PC-3 (cell line): ENCODE measurements at regions not wholly inside any gene's neighbourhood (a gene's known extent, or its start where the extent isn't known, plus 50 kb on each side); places are given as distances from the start of the nearest gene placed in this dataset.
"Not testable (repeated sequence)": the region's sequence is repeated elsewhere in the genome, so short reads cannot be mapped to it uniquely, and the experiment has no call there.

Experiments used
- ATAC-seq: fragments of 200-7000 bp; cut with Tn5 transposase; 2 replicates; pipeline ENCODE4 v1.9.1; 2020; ENCODE audit warnings: mild to moderate bottlenecking, moderate library complexity
- BruUV-seq: library from RNA; stranded (reverse); fragments of 400-500 nt; replicated peaks from 2 replicates; lab custom pipeline; 2021; lab: Mats Ljungman, UMichigan
- CTCF ChIA-PET: fragments of 300-600 bp; sonication (Branson Sonifier 250); formaldehyde crosslinking; loops from one replicate; lab custom pipeline; 2022; ENCODE audit warnings: antibody characterized with exemption; lab: Charles Lee
- POLR2A ChIA-PET: fragments of 300-600 bp; sonication (Branson Sonifier 250); formaldehyde crosslinking; loops from one replicate; lab custom pipeline; 2022; ENCODE audit warnings: antibody characterized with exemption; ENCODE audit not compliant: unreplicated experiment; lab: Charles Lee
- DNase-seq: peaks from one replicate; pipeline ENCODE4 v3.0.0-alpha.2; 2015
- H2AFZ ChIP-seq: fragments of 300-600 bp; sonication (generic); 2 replicates; pipeline ENCODE4 v1.6.0; 2016; ENCODE audit warnings: antibody characterized with exemption, low read length
- H3F3A ChIP-seq: fragments of 300-600 bp; sonication (generic); one replicate; pipeline ENCODE4 v1.6.0; 2017; ENCODE audit warnings: antibody characterized with exemption, low read length, control low read depth, mild to moderate bottlenecking; ENCODE audit not compliant: unreplicated experiment
- H3K27ac ChIP-seq: fragments of 300-600 bp; sonication (generic); 2 replicates; pipeline ENCODE4 v1.5.1; 2016; ENCODE audit warnings: mild to moderate bottlenecking, low read length
- H3K27me3 ChIP-seq: fragments of 300-600 bp; sonication (generic); 2 replicates; pipeline ENCODE4 v1.6.1; 2016; ENCODE audit warnings: low read length, mixed read lengths
- H3K36me3 ChIP-seq: fragments of 300-600 bp; sonication (generic); 2 replicates; pipeline ENCODE4 v1.6.1; 2016; ENCODE audit warnings: low read depth, mixed run types, low read length, mixed read lengths
- H3K4me1 ChIP-seq: fragments of 300-600 bp; sonication (generic); 2 replicates; pipeline ENCODE4 v1.5.1; 2016; ENCODE audit warnings: low read length; ENCODE audit not compliant: insufficient read depth
- H3K4me2 ChIP-seq: fragments of 300-600 bp; sonication (generic); 2 replicates; pipeline ENCODE4 v1.6.0; 2016; ENCODE audit warnings: low read length
- H3K4me3 ChIP-seq: fragments of 300-600 bp; sonication (generic); 2 replicates; pipeline ENCODE4 v1.5.1; 2016; ENCODE audit warnings: mild to moderate bottlenecking, low read length, mixed read lengths
- H3K79me2 ChIP-seq: fragments of 300-600 bp; sonication (generic); 2 replicates; pipeline ENCODE4 v1.6.1; 2017; ENCODE audit warnings: low read length, mixed read lengths
- H3K9ac ChIP-seq: fragments of 300-600 bp; sonication (generic); 2 replicates; pipeline ENCODE4 v1.6.0; 2016; ENCODE audit warnings: mild to moderate bottlenecking, low read length
- H3K9me2 ChIP-seq: fragments of 300-600 bp; sonication (generic); replicated peaks from 2 replicates; pipeline ENCODE4 v1.6.1; 2016; ENCODE audit warnings: mixed run types, low read length, mixed read lengths
- H3K9me3 ChIP-seq: fragments of 300-600 bp; sonication (generic); 2 replicates; pipeline ENCODE4 v1.6.1; 2016; ENCODE audit warnings: low read length, mixed read lengths
- H4K20me1 ChIP-seq: fragments of 300-600 bp; sonication (generic); 2 replicates; pipeline ENCODE4 v1.6.1; 2016; ENCODE audit warnings: low read length, mixed read lengths
- CTCF ChIP-seq: fragments of 300-600 bp; sonication (generic); conservative IDR thresholded peaks from 2 replicates; pipeline ENCODE4 v1.5.1; 2017; ENCODE audit warnings: antibody characterized with exemption, low read depth, mild to moderate bottlenecking, low read length
- EZH2 ChIP-seq: fragments of 300-600 bp; sonication (generic); IDR thresholded peaks from one replicate; pipeline ENCODE4 v1.6.1; 2017; ENCODE audit warnings: antibody characterized with exemption, mild to moderate bottlenecking, low read length; ENCODE audit not compliant: unreplicated experiment
- EZH2phosphoT487 ChIP-seq: fragments of 300-600 bp; sonication (generic); IDR thresholded peaks from 2 replicates; pipeline ENCODE4 v1.6.1; 2018; ENCODE audit warnings: mild to moderate bottlenecking, antibody characterized with exemption, low read length, borderline replicate concordance
- intact Hi-C: fragments of 100-400 bp; cut with micrococcal nuclease; formaldehyde crosslinking; loops from 2 replicates; pipeline ENCODE4 v1.9.0; 2023

GRCh38 chr5:130295235-130295634 is 391.0 kb downstream of the CHSY3 start:
- TSS peak; percentile 63 for BruUV-seq
- no peak overlapping the region for H3K9ac ChIP-seq
- no peak for DNase-seq
- CTCF ChIA-PET: no interaction called here
- no peaks in the 10 kb centered on the region for H3K27me3 ChIP-seq
- TF ChIP-seq EZH2 (no peak), EZH2phosphoT487 (no peak), CTCF (no peak)
- peak overlapping the region; percentile 8; the same call in 1 of the 2 replicates for H3K27ac ChIP-seq
- ATAC-seq: no peak
- peaks cover 10% of the 10 kb centered on the region for H3K4me1 ChIP-seq
- intact Hi-C loops: loop anchor here (5.0 kb wide), 1 partner anchor 397 kb away; no protein-coding TSS in a partner anchor
- H4K20me1 ChIP-seq: no peaks in the 10 kb centered on the region
- H3K4me2 ChIP-seq: no peak overlapping the region
- H2AFZ ChIP-seq: peak overlapping the region; percentile 55
- no peak overlapping the region for H3K4me3 ChIP-seq
- no peaks in the 10 kb centered on the region for H3K9me3 ChIP-seq
- no peaks in the 10 kb centered on the region for H3F3A ChIP-seq
- H3K9me2 ChIP-seq: no peaks in the 10 kb centered on the region
- no peaks in the 10 kb centered on the region for H3K79me2 ChIP-seq
- H3K36me3 ChIP-seq: no peaks in the 10 kb centered on the region
- POLR2A ChIA-PET: no interaction called here

GRCh38 chr5:130294798-130295197 is 390.5 kb downstream of the CHSY3 start:
- H3K36me3 ChIP-seq, H3K9me3 ChIP-seq, H3K9ac ChIP-seq, H3K27me3 ChIP-seq, H3K4me3 ChIP-seq, H3K4me2 ChIP-seq, H3K9me2 ChIP-seq, H4K20me1 ChIP-seq, BruUV-seq, H3K79me2 ChIP-seq, CTCF ChIA-PET, POLR2A ChIA-PET, H3F3A ChIP-seq: not testable (repeated sequence)
- intact Hi-C loops: loop anchor here (5.0 kb wide), 1 partner anchor 398 kb away; no protein-coding TSS in a partner anchor
- H3K4me1 ChIP-seq: peaks cover 15% of the 10 kb centered on the region
- peak overlapping the region; percentile 8; the same call in 1 of the 2 replicates for H3K27ac ChIP-seq
- H2AFZ ChIP-seq: peak overlapping the region; percentile 55; the same call in 1 of the 2 replicates
- peak; percentile 44 for DNase-seq
- peak; percentile 50 for ATAC-seq

- CTCF ChIA-PET: no interaction called here
- intact Hi-C loops: no loop called here
- H3K4me3 ChIP-seq: peak overlapping the region; percentile 52; the same call in 1 of the 2 replicates
- no peaks in the 10 kb centered on the region for H3K79me2 ChIP-seq
- H3K27me3 ChIP-seq: no peaks in the 10 kb centered on the region
- no peaks in the 10 kb centered on the region for H3K36me3 ChIP-seq
- peak overlapping the region; percentile 78 for H3K4me2 ChIP-seq
- H3K9ac ChIP-seq: no peak overlapping the region
- no peak overlapping the region for H2AFZ ChIP-seq
- TF ChIP-seq EZH2 (no peak), EZH2phosphoT487 (no peak), CTCF (no peak)
- H3K9me2 ChIP-seq: no peaks in the 10 kb centered on the region
- H3K4me1 ChIP-seq: peaks cover 19% of the 10 kb centered on the region
- no TSS peak for BruUV-seq
- ATAC-seq (no peak; the same call in 1 of the 2 replicates), DNase-seq (peak; percentile 64)
- H3F3A ChIP-seq: no peaks in the 10 kb centered on the region
- POLR2A ChIA-PET: no interaction called here
- H3K27ac ChIP-seq: peak overlapping the region; percentile 61
- H4K20me1 ChIP-seq: no peaks in the 10 kb centered on the region
- H3K9me3 ChIP-seq: no peaks in the 10 kb centered on the region
These were observed 386.0 kb downstream of the CHSY3 start for GRCh38 chr5:130290219-130290618.
